ENCODE measurements at regions not wholly inside any gene's neighbourhood (a gene's known extent, or its start where the extent isn't known, plus 50 kb on each side); places are given as distances from the start of the nearest gene placed in this dataset.

DNA sequence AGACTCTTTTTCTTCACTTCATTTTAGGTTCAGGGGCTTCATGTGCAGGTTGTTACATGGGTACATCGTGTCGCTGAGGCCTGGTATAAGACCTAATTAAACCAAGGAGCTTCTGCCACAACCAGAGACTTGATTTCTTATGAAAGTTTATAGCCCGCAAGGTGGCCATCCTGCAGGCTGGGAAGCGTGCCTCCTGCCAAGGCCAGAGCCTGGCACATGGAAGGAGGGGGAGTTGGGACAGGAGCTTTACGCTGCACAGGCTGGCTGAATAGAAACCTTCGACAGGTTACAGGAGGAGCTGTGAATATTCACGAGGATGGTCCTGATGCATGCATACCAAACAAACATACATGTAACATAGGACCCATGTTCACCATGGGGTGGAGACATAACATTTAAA is 50.1 kb upstream of the SIMC1 start:
- no peak for TF ChIP-seq EZH2 (IDR thresholded peaks at IDR 0.05; ENCODE audit: insufficient read depth, poor library complexity, severe bottlenecking)
- TF ChIP-seq EZH2phosphoT487 (IDR thresholded peaks at IDR 0.05; ENCODE audit: insufficient read depth, low read depth): no peak
